ENCODE measurements at regions not wholly inside any gene's neighbourhood (a gene's known extent, or its start where the extent isn't known, plus 50 kb on each side); places are given as distances from the start of the nearest gene placed in this dataset.

DNA sequence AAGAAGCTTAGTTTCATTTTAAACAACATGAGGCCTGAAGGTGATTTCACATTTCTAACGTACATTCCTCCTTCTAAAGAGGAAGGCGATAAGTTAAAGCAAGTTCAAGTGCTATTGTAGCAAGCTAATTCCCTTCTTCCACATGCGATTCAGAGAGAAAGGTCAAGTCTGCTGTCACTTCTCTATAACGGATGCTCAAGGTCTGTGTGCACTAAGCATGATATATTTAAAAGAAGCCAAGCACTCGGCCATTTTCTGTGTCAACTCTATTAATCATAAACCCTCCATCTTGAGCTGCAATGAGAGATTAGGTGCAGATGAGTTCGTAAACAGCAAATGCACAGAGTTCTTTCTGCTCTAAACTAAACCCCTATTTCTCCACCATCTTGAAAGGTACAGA, 568.8 kb upstream of the ZFHX3 start:
- TF ChIP-seq, protein P1, sequence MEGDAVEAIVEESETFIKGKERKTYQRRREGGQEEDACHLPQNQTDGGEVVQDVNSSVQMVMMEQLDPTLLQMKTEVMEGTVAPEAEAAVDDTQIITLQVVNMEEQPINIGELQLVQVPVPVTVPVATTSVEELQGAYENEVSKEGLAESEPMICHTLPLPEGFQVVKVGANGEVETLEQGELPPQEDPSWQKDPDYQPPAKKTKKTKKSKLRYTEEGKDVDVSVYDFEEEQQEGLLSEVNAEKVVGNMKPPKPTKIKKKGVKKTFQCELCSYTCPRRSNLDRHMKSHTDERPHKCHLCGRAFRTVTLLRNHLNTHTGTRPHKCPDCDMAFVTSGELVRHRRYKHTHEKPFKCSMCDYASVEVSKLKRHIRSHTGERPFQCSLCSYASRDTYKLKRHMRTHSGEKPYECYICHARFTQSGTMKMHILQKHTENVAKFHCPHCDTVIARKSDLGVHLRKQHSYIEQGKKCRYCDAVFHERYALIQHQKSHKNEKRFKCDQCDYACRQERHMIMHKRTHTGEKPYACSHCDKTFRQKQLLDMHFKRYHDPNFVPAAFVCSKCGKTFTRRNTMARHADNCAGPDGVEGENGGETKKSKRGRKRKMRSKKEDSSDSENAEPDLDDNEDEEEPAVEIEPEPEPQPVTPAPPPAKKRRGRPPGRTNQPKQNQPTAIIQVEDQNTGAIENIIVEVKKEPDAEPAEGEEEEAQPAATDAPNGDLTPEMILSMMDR (IDR thresholded peaks at IDR 0.05; ENCODE audit: poor library complexity) = no peak
- no peak for TF ChIP-seq EZH2 (IDR thresholded peaks at IDR 0.05; ENCODE audit: borderline replicate concordance)
